ENCODE measurements at regions not wholly inside any gene's neighbourhood (a gene's known extent, or its start where the extent isn't known, plus 50 kb on each side); places are given as distances from the start of the nearest gene placed in this dataset.

GRCh38 chr1:182175361-182175931 is 113.9 kb upstream of the ZNF648 start (continued):
- TF ChIP-seq TSHZ1 (tag by site-specific recombination; IDR thresholded peaks at IDR 0.05; ENCODE audit: borderline replicate concordance): peak; percentile 97
- peak; percentile 89 for TF ChIP-seq ZBTB6 (tag by site-specific recombination; IDR thresholded peaks at IDR 0.05)
- TF ChIP-seq SP7 (tag by site-specific recombination; IDR thresholded peaks at IDR 0.05): peak; percentile 93
- peak; percentile 85 for TF ChIP-seq ZNF184 (tag by site-specific recombination; IDR thresholded peaks at IDR 0.05)
- peak; percentile 74 for TF ChIP-seq MZF1 (tag by site-specific recombination; IDR thresholded peaks at IDR 0.05; ENCODE audit: borderline replicate concordance)
- TF ChIP-seq ZNF843 (tag by site-specific recombination; IDR thresholded peaks at IDR 0.05): peak; percentile 97
- TF ChIP-seq ZNF664 (tag by site-specific recombination; IDR thresholded peaks at IDR 0.05): peak; percentile 12; the same call in 1 of the 2 replicates
- peak; percentile 89 for TF ChIP-seq ZNF580 (tag by site-specific recombination; IDR thresholded peaks at IDR 0.05)
- TF ChIP-seq KLF17 (tag by site-specific recombination; IDR thresholded peaks at IDR 0.05): peak; percentile 78
- no peak for TF ChIP-seq ZNF324 (tag by site-specific recombination; IDR thresholded peaks at IDR 0.05)
- TF ChIP-seq ZEB2 (tag by site-specific recombination; IDR thresholded peaks at IDR 0.05): peak; percentile 73; the same call in 1 of the 2 replicates
- TF ChIP-seq ZNF776 (tag by site-specific recombination; IDR thresholded peaks at IDR 0.05; ENCODE audit: borderline replicate concordance): no peak

GRCh38 chr1:182174513-182174855 is 113.0 kb upstream of the ZNF648 start:
- Histone ChIP-seq H3K36me3 (ENCODE audit: control insufficient read depth in 2 of 2, insufficient read depth in 1 of 2, low read length in 2 of 2) (no peaks in the 10 kb centered on the region), H3K27ac (ENCODE audit: extremely low read depth, low read depth, low read length) (no peak overlapping the region), H3K4me1 (ENCODE audit: control insufficient read depth, insufficient read depth, low read length) (no peaks in the 10 kb centered on the region), H3K9me3 (ENCODE audit: control insufficient read depth, insufficient read depth, low read depth, low read length) (no peaks in the 10 kb centered on the region), H3K4me3 (ENCODE audit: low read depth, low read length) (no peak overlapping the region)
- CTCF ChIA-PET: interaction anchor here (0.6 kb wide), 1 partner anchor 23 kb away, joined by 4 read pairs; no protein-coding TSS in a partner anchor
- POLR2A ChIA-PET: no interaction called here
- TF ChIP-seq GLI2 (tag by site-specific recombination; IDR thresholded peaks at IDR 0.05; ENCODE audit: borderline replicate concordance, low read depth): no peak
- TF ChIP-seq ZNF629 (tag by site-specific recombination; IDR thresholded peaks at IDR 0.05): no peak
- TF ChIP-seq ZNF488 (tag by site-specific recombination; IDR thresholded peaks at IDR 0.05): no peak
- no peak for TF ChIP-seq ZSCAN4 (tag by site-specific recombination; IDR thresholded peaks at IDR 0.05)
- no peak for TF ChIP-seq TSHZ1 (tag by site-specific recombination; IDR thresholded peaks at IDR 0.05; ENCODE audit: borderline replicate concordance)
- no peak for TF ChIP-seq ZNF280C (tag by site-specific recombination; IDR thresholded peaks at IDR 0.05)
- no peak for TF ChIP-seq ZFP37 (tag by site-specific recombination; IDR thresholded peaks at IDR 0.05)
- no peak for TF ChIP-seq ZBTB6 (tag by site-specific recombination; IDR thresholded peaks at IDR 0.05)
- TF ChIP-seq ZNF792 (tag by site-specific recombination; IDR thresholded peaks at IDR 0.05): no peak
- TF ChIP-seq SCRT2 (tag by site-specific recombination; IDR thresholded peaks at IDR 0.05): no peak

Measured in HEK293 (cell line).